Embryonic facial prominence (tissue), 1 donor: ENCODE measurements at regions not wholly inside any gene's neighbourhood (a gene's known extent, or its start where the extent isn't known, plus 50 kb on each side); places are given as distances from the start of the nearest gene placed in this dataset.

Experiments
- DNase-seq: peaks from one replicate; pipeline ENCODE4 v3.0.0-alpha.2; 2016; ENCODE audit errors: extremely low spot score

- no peak for DNase-seq
Observed at GRCh38 chr10:69740126-69740525, 61.6 kb upstream of the COL13A1 start.

GRCh38 chr10:69741252-69741651 is 60.5 kb upstream of the COL13A1 start:
- no peak for DNase-seq

GRCh38 chr10:69741671-69742355 is 59.9 kb upstream of the COL13A1 start:
- DNase-seq: no peak

GRCh38 chr10:69742356-69742695 is 59.4 kb upstream of the COL13A1 start:
- DNase-seq: no peak

- DNase-seq: no peak
Observed at GRCh38 chr10:69742928-69743602, 58.6 kb upstream of the COL13A1 start.

- no peak for DNase-seq
Observed at GRCh38 chr10:69744971-69745370, 56.7 kb upstream of the COL13A1 start.

- no peak for DNase-seq
Observed at GRCh38 chr10:69745698-69746097, 56.0 kb upstream of the COL13A1 start.

- DNase-seq: no peak
Observed at GRCh38 chr10:69747179-69747578, 54.5 kb upstream of the COL13A1 start.

GRCh38 chr10:69748621-69749020 is 53.1 kb upstream of the COL13A1 start:
- DNase-seq: no peak

GRCh38 chr10:69749178-69750010 is 52.3 kb upstream of the COL13A1 start:
- DNase-seq: no peak

- no peak for DNase-seq
Observed at GRCh38 chr10:69750011-69750373, 51.7 kb upstream of the COL13A1 start.

- DNase-seq: no peak
Observed at GRCh38 chr10:69750725-69751124, 51.0 kb upstream of the COL13A1 start.

- no peak for DNase-seq
Observed at GRCh38 chr10:69751214-69751613, 50.5 kb upstream of the COL13A1 start.
